ENCODE measurements at regions not wholly inside any gene's neighbourhood (a gene's known extent, or its start where the extent isn't known, plus 50 kb on each side); places are given as distances from the start of the nearest gene placed in this dataset.

DNA sequence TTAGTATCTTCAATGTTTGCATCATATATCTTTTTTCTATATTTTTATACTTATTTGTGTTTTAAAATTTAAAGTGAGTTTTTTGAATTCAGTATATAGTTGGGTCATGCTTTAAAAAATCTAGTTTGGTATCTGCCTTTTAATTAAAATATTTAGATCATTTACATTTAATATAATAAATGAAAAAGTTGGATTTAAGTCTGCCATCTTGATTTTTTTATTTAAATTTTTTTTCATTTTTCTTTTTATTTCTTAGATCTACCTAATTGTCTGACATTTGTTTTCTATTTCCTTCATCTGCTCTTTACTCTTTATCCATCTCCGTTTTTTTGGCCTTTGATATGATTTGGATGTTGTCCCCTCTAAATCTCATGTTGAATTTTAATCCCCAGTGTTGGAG is 50.0 kb upstream of the N4BP1 start:
- in situ Hi-C loops (cut with HindIII; ENCODE audit: low pct_unique_long_range_greater_than_20kb, low sequenced_read_pairs): no loop called here
- Histone ChIP-seq H3K4me3 (ENCODE audit: low read depth in 2 of 2, low read length in 2 of 2) (no peak overlapping the region), H3K4me1 (ENCODE audit: control insufficient read depth, insufficient read depth, low read length) (no peaks in the 10 kb centered on the region), H3K27me3 (ENCODE audit: control insufficient read depth, insufficient read depth, low read length) (no peaks in the 10 kb centered on the region), H3K9me3 (ENCODE audit: control insufficient read depth, insufficient read depth, low read depth, low read length) (0 out of 2 replicates have a peak, but pooled peaks cover 4% of the 10 kb centered on the region), H3K27ac (ENCODE audit: low read length) (no peak overlapping the region), H3K36me3 (ENCODE audit: control insufficient read depth, insufficient read depth, low read length) (no peaks in the 10 kb centered on the region)
- ChIA-PET CTCF (no interaction called here), POLR2A (no interaction called here)
- ATAC-seq: no peak
- TF ChIP-seq, protein P1, sequence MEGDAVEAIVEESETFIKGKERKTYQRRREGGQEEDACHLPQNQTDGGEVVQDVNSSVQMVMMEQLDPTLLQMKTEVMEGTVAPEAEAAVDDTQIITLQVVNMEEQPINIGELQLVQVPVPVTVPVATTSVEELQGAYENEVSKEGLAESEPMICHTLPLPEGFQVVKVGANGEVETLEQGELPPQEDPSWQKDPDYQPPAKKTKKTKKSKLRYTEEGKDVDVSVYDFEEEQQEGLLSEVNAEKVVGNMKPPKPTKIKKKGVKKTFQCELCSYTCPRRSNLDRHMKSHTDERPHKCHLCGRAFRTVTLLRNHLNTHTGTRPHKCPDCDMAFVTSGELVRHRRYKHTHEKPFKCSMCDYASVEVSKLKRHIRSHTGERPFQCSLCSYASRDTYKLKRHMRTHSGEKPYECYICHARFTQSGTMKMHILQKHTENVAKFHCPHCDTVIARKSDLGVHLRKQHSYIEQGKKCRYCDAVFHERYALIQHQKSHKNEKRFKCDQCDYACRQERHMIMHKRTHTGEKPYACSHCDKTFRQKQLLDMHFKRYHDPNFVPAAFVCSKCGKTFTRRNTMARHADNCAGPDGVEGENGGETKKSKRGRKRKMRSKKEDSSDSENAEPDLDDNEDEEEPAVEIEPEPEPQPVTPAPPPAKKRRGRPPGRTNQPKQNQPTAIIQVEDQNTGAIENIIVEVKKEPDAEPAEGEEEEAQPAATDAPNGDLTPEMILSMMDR (IDR thresholded peaks at IDR 0.05): no peak
- TF ChIP-seq TCF7L2 (IDR thresholded peaks at IDR 0.05; ENCODE audit: low read depth, low read length) (no peak), POLR2AphosphoS5 (IDR thresholded peaks at IDR 0.05; ENCODE audit: low read depth, low read length) (no peak), SIN3A (IDR thresholded peaks at IDR 0.05; ENCODE audit: borderline replicate concordance, insufficient read depth, low read depth, low read length) (no peak)
- TF ChIP-seq, protein P2, sequence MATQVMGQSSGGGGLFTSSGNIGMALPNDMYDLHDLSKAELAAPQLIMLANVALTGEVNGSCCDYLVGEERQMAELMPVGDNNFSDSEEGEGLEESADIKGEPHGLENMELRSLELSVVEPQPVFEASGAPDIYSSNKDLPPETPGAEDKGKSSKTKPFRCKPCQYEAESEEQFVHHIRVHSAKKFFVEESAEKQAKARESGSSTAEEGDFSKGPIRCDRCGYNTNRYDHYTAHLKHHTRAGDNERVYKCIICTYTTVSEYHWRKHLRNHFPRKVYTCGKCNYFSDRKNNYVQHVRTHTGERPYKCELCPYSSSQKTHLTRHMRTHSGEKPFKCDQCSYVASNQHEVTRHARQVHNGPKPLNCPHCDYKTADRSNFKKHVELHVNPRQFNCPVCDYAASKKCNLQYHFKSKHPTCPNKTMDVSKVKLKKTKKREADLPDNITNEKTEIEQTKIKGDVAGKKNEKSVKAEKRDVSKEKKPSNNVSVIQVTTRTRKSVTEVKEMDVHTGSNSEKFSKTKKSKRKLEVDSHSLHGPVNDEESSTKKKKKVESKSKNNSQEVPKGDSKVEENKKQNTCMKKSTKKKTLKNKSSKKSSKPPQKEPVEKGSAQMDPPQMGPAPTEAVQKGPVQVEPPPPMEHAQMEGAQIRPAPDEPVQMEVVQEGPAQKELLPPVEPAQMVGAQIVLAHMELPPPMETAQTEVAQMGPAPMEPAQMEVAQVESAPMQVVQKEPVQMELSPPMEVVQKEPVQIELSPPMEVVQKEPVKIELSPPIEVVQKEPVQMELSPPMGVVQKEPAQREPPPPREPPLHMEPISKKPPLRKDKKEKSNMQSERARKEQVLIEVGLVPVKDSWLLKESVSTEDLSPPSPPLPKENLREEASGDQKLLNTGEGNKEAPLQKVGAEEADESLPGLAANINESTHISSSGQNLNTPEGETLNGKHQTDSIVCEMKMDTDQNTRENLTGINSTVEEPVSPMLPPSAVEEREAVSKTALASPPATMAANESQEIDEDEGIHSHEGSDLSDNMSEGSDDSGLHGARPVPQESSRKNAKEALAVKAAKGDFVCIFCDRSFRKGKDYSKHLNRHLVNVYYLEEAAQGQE (IDR thresholded peaks at IDR 0.05; ENCODE audit: insufficient read depth in 1 of 2, low read depth in 2 of 2, low read length in 1 of 2): no peak
- intact Hi-C loops (cut with micrococcal nuclease; ENCODE audit: unreplicated experiment): no loop called here
- DNase-seq (ENCODE audit: low read depth, low spot score): no peak
- BruUV-seq (replicated peaks): no TSS peak

All from Panc1 (cell line).